NCI-H524 treated with DMSO at 0.1 percent for 48 hours (cell line): ENCODE measurements at regions not wholly inside any gene's neighbourhood (a gene's known extent, or its start where the extent isn't known, plus 50 kb on each side); places are given as distances from the start of the nearest gene placed in this dataset.
"Not testable (repeated sequence)": the region's sequence is repeated elsewhere in the genome, so short reads cannot be mapped to it uniquely, and the experiment has no call there.

Source experiments
- DNase-seq: peaks from one replicate; lab custom pipeline; 2025; lab: John Stamatoyannopoulos, UW

DNA sequence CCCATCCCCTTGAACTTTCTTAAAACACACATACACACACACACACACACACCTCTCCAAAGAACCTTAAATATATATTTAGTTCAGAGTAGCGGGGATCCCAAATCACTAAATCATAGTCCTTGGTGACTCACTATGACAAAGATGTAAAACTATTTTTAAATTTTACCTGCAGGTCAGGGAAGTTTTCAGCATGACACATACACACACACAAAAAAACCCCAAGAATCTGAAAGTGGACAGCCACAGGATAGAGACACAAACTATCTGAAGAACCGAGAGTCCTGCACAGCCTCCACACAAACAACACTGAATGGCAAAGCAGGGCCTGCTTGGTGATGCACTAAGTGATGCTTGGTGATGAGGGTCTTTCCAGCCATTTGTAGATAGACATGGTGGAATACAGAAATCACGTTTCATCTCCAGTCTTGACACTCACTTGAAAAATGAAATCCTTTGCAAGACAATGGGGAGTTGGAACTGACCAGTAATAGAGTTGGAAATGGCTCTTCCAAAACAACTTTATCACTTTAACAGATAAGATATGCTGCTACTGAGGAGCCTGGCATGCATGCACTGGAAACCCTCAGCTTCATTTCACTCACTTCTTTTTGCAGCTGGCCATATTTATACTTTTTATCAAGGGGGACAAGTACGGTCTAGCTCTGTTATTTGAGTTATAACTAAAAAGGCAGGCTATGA lies 307.3 kb downstream of the RAPGEF2 start:
- DNase-seq, result no peak

DNA sequence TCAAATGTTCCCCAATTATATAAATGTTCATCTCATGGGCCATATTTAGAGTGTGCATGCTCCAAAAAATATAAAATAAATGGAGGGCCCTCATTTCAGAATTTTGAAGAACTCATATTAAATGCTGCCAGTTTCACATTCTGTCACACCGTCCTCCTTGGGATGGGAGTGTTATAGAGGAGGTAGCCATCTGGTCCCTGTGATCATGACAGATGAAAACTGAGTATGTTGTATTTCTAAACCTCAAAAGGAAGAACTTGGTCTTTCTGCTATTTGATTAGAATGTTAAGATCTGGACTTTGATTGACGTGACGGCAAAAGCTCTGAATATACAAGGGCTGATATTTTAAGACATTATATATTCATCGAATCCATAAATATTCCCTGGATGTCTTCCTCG lies 308.0 kb downstream of the RAPGEF2 start:
- no peak for DNase-seq

DNA sequence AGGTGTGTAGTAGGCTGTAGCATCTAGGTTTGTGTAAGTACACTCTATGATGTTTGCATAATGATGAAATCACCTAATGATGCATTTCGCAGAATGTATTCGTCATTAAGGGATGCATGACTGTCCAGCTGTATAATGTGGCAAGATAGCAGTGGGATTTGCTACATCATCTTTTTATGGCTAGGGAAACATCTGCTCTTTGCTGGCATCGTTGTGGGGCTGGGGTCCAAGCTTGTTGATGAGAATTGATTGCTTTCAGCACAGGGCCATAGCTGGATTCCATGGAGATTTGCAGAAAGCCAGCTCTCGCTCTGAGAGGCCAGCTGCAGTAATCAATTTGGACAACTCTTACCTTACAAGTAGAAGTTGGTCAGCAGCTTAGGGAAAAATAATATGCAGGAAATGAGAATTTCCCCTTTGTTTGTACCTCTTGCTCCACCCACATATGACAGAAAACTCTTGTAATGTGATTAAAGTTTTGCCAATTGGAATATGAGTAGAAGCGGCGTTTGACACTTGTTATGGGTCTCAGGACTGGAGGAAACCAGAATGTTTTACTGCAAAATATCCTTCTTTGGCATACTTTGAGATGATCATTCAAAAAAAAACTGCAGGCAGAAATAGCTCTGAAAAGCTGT lies 310.5 kb downstream of the RAPGEF2 start:
- no peak for DNase-seq

DNA sequence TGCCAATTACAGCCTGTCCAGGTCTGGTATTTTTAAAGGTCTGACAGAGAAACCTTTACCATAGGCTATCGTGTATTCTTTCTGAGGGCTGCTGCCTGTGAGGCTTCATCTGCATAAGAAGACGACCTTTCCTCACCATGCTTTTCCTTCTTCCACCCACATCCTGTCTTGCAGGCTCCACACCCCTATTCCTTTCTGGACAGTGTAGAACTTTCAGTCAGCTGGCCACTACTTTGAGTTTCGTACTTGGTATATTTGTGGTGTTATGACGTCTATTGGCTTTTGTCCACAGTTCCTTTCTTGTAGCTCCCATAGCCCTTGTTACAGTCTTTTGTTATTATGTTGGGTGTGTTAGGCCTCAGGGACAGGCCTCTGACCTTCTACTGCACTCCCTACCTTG lies 311.4 kb downstream of the RAPGEF2 start:
- DNase-seq, result no peak

DNA sequence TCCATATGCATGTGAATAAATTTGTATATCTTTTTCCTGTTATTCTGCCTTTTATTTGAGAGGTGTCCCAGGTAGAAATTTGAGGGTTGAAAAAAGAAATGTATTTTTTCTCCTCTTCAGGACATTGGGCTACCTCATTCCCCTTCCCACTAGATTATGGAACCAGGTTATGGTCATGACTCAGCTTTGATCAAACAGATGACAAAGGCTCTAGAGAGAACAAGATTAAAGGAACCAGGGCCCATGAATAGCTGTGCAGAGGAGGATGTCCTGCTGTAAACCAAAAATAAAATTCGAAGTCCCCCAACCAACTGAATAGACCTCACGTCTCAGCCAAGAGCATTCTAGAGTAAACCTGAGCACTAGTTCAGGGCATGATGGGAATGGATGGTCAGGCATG lies 313.2 kb downstream of the RAPGEF2 start:
- DNase-seq, result no peak

DNA sequence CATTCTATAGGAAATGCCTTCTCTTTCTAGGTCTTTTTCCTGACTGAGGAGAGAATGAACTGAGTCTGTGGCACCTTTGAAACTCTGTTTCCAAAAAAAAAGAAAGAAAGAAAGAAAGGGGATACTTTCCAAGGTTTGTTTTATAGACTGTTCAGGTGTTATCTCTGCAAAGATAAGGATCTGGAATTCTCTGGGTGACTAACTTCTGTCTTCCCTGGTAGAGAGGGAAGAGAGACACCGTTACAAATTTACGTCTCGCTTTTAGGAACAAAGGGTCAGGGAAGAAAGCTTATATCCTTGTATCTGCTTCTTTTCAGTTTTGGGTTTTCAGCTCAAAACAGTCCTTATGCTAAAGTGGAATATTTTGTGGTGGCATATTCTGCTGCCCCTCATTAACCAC lies 314.1 kb downstream of the RAPGEF2 start:
- no peak for DNase-seq

DNA sequence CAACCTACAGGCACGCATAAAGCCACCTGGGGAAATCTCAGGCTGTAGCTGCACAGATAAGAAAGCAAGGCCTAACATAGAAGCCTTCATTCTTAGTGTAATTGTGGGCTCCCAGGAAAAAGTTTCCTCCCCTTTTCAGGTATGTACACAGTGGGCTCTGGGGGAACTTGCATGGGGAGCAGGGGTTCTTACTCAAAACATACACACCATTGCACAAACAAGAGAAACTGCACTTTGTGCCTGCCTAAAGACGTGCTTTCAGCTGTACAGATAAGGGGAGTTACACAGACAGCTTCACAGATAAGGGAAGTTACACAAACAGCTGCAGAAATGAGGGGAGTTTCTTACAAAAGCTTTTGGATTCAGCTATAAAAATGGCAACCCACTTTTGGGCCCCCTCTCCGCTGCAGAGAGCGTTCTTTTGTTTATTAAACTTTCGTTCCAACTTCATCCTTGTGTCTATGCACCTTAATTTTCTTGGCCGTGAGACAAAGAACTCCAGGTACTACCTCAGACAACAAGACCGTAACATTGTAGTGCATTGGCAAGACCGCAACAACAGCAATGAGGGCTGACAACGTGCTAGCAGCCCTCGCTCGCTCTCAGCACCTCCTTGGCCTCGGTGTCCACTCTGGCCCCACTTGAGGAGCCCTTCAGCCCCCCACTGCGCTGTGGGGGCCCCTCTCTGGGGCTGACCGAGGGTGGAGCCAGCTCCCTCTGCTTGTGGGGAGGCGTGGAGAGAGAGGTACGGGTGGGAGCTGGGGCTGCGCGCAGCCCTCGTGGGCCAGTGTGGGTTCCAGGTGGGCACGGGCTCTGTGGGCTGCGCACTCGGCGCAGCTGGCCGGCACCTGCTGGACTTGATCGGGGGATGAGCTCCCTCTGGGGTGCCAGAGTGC lies 317.5 kb downstream of the RAPGEF2 start:
- no peak for DNase-seq

DNA sequence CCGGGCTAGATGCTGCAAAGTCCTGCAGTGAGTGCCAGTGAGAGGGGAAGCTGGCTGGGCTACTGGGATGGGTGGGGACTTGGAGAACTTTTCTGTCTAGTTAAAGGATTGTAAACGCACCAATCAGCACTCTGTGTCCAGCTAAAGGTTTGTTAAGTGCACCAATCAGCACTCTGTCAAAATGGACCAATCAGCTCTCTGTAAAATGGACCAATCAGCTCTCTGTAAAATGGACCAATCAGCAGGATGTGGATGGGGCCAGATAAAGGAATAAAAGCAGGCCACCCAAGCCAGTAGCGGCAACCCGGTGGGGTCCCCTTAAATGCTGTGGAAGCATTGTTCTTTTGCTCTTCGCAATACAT lies 318.2 kb downstream of the RAPGEF2 start:
- DNase-seq, result not testable (repeated sequence)

DNA sequence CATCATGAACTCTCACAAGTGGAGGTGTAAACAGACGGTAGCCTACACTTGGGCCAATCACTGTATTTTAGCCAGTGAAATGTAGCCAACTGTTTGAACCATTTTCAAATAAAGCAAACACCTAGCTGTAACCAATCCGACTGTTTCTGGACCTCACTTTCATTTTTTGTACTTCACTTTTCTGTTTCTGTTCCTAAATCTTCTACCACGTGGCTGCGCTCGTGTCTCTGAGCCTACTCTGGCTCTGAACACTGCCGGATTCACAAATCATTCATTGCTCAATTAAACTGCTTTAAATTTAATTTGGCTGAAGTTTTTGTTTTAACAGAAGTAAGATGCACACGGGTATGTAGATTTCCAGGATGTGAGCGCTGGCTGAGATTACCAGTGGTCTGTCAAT lies 319.1 kb downstream of the RAPGEF2 start:
- DNase-seq, result no peak

DNA sequence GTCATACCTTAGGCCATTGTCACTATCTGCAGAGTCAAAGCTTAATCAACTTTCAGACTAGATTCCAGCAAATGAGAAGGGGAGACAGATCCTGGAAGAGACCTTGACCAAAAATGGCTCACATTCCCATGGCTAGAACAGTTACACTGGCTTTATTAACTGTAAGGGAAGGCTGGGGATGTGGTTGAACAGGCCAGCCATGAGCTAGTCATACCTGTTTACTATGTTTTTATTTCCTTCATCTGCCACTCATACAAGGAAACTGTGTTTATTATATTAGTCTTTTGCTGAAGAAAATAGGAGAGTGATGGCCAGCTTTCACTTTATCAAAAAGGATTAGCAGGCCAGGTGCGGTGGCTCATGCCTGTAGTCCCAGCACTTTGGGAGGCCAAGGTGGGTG lies 319.7 kb downstream of the RAPGEF2 start:
- no peak for DNase-seq

DNA sequence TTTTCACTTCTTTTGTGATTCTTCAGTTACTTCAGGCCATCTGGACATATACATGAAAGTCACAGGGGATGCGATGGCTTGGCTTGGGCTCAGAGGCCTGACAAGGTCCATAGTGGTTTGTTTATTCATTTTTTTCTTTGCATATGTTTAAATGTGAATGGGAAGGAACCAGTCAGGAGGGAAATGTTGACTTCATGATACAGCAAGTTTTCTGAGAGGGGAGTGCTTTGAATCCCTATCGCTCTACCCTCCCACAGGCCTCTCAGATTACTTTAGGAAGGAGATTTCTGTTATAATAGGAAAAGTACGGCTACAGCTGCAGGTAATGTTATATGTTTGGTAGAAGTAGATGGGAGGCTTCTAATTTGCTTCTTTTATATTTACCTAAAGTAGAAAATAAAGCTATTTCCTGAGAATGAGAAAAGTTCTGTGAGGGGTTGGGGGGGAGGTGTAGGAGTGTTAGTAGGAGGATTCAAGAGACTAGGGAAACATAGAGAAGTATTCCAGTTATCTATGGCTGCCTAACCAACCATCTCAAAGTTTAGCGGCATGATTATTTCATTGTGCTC lies 322.9 kb downstream of the RAPGEF2 start:
- no peak for DNase-seq

DNA sequence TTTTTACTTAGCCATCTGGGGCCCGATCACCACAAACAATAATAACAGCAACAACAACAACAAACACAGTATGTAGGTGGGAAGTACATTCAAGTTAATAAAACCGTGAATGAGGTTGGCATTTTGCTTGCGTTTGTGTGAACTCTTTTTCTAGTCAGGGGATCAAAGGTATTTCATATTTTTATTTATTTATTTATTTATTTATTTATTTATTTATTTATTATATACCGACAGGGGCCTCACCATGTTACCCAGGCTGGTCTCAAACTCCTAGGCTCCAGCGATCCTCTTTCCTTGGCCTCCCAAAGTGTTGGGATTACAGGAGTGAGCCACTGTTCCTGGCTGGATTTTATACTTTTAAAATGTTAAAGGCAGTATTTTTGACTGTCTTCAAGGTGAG lies 325.4 kb downstream of the RAPGEF2 start:
- no peak for DNase-seq

DNA sequence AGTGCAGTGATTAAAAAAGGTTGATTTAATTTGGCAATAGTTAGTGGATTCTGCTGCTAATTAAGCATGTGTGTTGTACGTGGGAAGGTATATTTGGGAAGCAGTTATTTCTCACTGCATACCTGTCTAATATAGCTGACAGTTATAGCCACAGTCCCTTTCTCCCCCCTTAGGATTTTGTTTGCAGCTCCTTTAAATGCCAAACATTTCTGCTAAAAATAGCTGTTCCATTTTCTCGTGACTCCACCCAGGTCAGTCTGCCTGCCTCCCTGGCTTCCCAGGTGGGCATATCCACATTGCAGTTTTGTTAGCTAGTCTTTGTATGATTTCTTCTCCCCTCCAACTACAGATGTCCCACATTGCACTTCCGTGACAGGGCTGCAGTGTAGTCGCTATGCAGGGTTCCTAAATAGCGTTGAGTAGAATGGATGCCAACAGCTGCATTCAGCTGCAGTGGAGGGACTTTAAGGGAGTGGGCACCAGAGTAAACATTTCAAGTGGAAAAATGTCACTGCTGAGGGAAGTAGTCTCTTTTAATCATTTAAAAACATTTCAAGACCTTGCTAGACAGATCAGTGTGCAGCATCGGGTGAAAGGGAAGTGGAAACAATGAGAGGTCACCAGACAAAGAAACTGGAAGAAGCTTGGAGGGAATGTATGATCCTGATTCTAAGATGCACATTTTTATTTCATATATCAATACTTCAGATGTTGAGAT lies 326.3 kb downstream of the RAPGEF2 start:
- no peak for DNase-seq

DNA sequence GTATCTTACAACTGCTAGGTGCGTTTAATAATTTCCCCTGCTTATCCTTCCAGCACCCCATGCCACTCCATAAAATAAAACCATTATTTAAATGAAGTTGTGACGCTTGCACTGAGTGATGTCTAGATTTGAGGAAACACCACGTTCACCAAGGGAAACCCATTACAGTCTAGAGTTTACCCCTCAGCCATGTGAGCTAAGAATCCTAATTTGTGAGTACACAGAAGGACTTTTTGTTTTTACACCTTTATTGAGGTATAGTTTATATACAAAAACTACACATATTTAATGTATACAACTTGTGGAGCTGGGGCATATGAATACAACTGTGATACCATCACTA lies 326.8 kb downstream of the RAPGEF2 start:
- DNase-seq, result no peak

DNA sequence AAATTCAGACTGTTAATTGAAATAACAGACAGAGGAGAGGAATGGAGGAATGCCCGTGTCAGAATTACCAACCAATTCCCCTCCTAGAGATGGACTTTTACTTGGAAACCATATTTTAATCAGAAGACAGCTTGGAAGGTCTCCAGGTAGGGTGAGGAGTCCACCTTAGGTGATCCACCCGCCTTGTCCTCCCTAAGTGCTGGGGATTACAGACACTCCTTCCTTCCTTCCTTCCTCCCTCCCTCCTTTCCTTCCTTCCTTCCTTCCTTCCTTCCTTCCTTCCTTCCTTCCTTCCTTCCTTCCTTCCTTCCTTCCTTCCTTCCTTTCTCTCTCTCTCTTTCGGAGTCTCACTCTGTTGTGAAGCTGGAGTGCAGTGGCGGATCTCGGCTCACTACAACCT lies 328.0 kb downstream of the RAPGEF2 start:
- no peak for DNase-seq

DNA sequence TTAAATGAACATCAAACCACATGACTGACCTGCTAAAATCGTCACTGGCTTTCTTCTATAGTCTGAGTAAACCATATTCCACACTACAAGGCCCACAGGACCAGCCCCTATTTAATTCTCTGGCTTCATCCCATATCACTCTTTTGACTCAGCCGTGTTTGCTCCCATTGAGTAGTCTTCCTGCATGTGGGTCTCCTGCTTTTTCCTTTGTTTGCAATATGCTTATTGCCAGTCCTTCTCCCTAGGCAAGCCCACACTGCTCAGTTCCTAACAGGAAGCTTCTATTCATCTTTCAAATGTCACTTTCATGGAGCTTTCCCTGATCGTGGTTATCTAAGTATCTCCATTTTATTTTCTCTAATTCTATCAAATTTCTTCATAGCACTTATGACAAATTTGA lies 329.6 kb downstream of the RAPGEF2 start:
- DNase-seq, result no peak

DNA sequence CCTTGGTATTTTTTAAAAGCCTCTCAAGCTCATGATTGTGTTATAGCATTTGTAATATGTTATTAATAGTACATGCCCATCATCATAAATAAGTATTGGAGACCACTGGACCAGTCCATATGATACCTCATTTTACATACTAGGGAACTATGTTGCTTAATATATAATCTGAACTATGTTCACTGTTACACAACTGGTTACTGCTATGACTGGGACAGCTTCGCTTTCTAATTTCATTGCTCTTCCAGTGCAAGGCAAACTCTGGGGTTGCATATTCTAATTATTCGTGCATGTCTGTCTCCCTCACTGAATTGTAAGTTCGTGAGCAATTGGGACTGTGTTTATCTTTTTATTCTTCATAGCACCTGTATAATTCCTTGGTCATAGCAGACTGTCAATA lies 330.5 kb downstream of the RAPGEF2 start:
- DNase-seq, result no peak

DNA sequence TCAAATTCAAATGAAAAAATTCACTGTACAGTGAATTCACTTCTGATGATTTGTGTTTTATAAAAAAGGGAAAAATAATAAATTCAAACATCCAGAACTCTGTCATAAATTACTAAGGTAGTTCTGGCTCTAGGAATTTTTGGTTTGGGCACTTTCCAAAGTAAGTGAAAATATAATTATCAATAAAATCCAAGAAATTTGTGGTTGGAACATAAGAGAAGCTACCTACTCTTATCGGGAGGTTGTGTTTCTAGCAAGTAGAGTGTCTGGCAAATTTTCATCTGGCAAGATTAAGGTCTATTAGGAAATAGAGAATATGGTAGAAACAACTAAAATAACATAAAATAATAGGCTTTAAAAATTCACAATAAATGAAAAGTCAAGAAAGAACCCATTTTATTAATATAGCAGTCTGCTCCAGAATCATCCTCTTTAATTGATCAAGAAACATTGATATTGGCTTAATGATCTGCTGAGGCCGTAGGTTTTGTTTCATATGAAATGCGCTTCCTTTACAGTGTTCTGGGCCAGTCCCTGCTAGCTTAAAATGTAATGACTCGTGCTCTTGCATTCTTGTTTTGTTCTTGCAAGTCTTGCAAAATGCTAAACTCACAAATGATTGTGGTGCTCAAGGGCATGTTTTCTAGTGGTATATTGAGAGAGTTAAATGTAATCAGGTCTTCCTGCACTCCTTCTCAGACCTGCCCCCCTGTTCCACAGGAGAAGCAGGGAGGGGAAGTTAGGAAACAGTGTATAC lies 331.4 kb downstream of the RAPGEF2 start:
- DNase-seq, result no peak

DNA sequence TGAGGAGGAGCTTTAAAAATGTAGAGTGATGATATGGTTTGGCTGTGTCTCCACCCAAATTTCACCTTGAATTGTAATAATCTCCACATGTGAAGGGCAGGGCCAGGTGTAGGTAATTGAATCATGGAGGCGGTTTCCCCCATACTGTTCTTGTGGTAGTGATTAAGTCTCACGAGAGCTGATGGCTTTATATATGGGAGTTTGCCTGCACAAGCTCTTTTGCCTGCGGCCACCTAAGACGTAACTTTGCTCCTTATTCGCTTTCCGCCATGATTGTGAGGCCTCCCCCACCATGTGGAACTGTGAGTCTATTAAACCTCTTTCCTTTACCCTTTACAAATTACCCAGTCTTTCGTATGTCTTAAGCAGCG lies 332.0 kb downstream of the RAPGEF2 start:
- no peak for DNase-seq

DNA sequence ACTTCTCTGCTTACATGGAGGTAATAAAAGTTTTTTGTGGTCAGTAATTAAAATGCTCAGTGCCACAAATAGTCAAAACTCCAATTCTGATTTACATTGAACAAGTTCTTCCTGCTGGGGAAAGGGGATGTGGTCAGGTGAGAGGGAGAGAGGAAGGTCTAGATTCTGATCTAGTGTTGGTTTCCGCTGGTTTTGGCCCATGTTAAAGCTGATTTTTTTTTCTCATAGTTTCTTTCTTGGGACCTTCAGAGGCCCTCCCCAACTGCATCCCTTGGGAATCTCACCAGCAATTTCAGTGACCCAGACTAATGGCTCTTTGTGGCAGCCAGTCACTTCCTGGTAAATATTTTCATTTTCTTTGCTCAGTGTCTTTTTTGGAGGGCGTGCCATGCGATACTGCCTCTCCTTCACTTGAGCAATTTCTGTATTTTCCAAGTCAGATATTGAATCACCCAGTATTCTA lies 332.7 kb downstream of the RAPGEF2 start:
- no peak for DNase-seq

DNA sequence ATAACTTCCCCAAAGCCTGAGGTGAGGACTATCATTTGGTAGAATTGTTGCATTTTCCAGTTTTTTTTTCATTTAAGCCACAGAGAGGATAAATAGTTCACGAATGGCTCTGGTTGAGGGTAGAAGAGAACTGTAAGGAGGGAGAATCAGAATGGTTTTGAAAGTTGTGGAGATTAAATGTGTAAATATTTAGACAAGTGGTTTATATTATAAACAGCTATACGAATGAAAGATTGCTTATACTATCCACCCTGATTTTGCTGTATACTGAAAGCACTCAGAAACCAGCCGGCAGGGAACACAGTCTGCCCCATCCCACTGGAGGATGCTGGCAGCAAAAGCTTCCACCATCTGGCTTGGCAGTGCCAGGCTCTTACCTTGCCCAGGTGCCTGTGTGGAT lies 341.1 kb downstream of the RAPGEF2 start:
- no peak for DNase-seq
